Lung (tissue), 11 donors: ENCODE measurements at regions not wholly inside any gene's neighbourhood (a gene's known extent, or its start where the extent isn't known, plus 50 kb on each side); places are given as distances from the start of the nearest gene placed in this dataset.
A peak's percentile ranks its signal among the peaks of the same experiment; 100 is the strongest.

Experiments used
- ATAC-seq: fragments of 200-7000 bp; cut with Tn5 transposase; one replicate; pipeline ENCODE4 v1.9.1; 2020; ENCODE audit warnings: moderate number of reproducible peaks; ENCODE audit not compliant: insufficient read depth, low FRiP score
- DNase-seq, 3 donors: peaks; one replicate each; pipeline ENCODE4 v3.0.0-alpha.2; 2013 to 2017
- H3K27ac ChIP-seq, 2 donors: one replicate each; pipeline ENCODE4 v1.5.1; 2013; ENCODE audit warnings: mild to moderate bottlenecking in 2 of 2, moderate library complexity in 2 of 2, control low read depth in 1 of 2, inconsistent platforms in 1 of 2, low read depth in 1 of 2, low read length in 1 of 2
- H3K27me3 ChIP-seq, 3 donors: one replicate each; pipeline ENCODE4 v1.5.1; 2013; ENCODE audit warnings: low read length in 2 of 3; ENCODE audit not compliant: control insufficient read depth in 3 of 3, insufficient read depth in 3 of 3
- H3K36me3 ChIP-seq, 4 donors: one replicate each; pipeline ENCODE4 v1.5.1; 2013; ENCODE audit warnings: low read length in 4 of 4, mild to moderate bottlenecking in 1 of 4, moderate library complexity in 1 of 4; ENCODE audit not compliant: control insufficient read depth in 4 of 4, insufficient read depth in 4 of 4
- H3K4me1 ChIP-seq, 5 donors: one replicate each; pipeline ENCODE4 v1.5.1; 2013; ENCODE audit warnings: low read length in 5 of 5, mild to moderate bottlenecking in 2 of 5, moderate library complexity in 1 of 5; ENCODE audit not compliant: control insufficient read depth in 5 of 5, insufficient read depth in 5 of 5
- H3K4me3 ChIP-seq: one replicate; pipeline ENCODE4 v1.5.1; 2013; ENCODE audit warnings: mild to moderate bottlenecking, control low read depth, moderate library complexity
- H3K9ac ChIP-seq, 2 donors: one replicate each; pipeline ENCODE4 v1.5.1; 2013; ENCODE audit warnings: low read length in 2 of 2, control low read depth in 1 of 2; ENCODE audit not compliant: insufficient read depth in 1 of 2
- H3K9me3 ChIP-seq, 4 donors: one replicate each; pipeline ENCODE4 v1.5.1; 2013; ENCODE audit warnings: low read length in 3 of 4, mild to moderate bottlenecking in 1 of 4, moderate library complexity in 1 of 4; ENCODE audit not compliant: control insufficient read depth in 4 of 4, insufficient read depth in 3 of 4
- CTCF ChIP-seq: IDR thresholded peaks from 2 replicates; pipeline ENCODE4 v1.5.1; 2012; ENCODE audit warnings: mild to moderate bottlenecking; ENCODE audit errors: control extremely low read depth, extremely low read depth
- WGBS, 2 donors: extraction: QIAGEN DNeasy Blood & Tissue Kit; methylation state at CpG; one replicate each; pipeline ENCODE4 v1.1.7; 2013; 5-methylcytosine and 5-hydroxymethylcytosine counted together
- donor health status: control.
- donor health status: control.
- donor health status: Bipolar disorder and iron deficiency.
- donor health status: healthy.
- donor health status: DM: yes; HTN: yes; CAD: no.

- DNase-seq (no peak), ATAC-seq (no peak)
- H3K9ac ChIP-seq = no peak overlapping the region
- TF ChIP-seq CTCF = no peak
- no peak overlapping the region for H3K4me3 ChIP-seq
- H3K9me3 ChIP-seq = no peaks in the 10 kb centered on the region
- no peaks in the 10 kb centered on the region for H3K36me3 ChIP-seq
- H3K4me1 ChIP-seq = peaks cover 0 to 39% (median 16%) of the 10 kb centered on the region in 5 donors
- no peaks in the 10 kb centered on the region for H3K27me3 ChIP-seq
- 73 to 81% methylated on average over 5 of the region's 5 CpGs for WGBS, 2 donors
- peak overlapping the region in 1 of 2 donors; percentile 66 for H3K27ac ChIP-seq
These were observed 204.4 kb upstream of the NUDT4 start for GRCh38 chr12:93173178-93173957.

GRCh38 chr12:93174048-93174447, 203.7 kb upstream of the NUDT4 start:
- Histone ChIP-seq H3K4me1 (peaks cover 0 to 39% (median 16%) of the 10 kb centered on the region in 5 donors), H3K36me3 (no peaks in the 10 kb centered on the region), H3K9ac (no peak overlapping the region), H3K27me3 (no peaks in the 10 kb centered on the region), H3K27ac (peak overlapping the region in 1 of 2 donors; percentile 66), H3K4me3 (no peak overlapping the region), H3K9me3 (no peaks in the 10 kb centered on the region)
- no peak for TF ChIP-seq CTCF
- DNase-seq = peak in 2 of 3 donors; percentile 20 to 49
- no peak for ATAC-seq
- 48 to 78% methylated on average over 3 of the region's 3 CpGs for WGBS, 2 donors

GRCh38 chr12:93174473-93174872, 203.3 kb upstream of the NUDT4 start:
- WGBS, 2 donors = 70 to 89% methylated on average over 5 of the region's 5 CpGs
- H3K4me1 ChIP-seq = peaks cover 0 to 39% (median 16%) of the 10 kb centered on the region in 5 donors
- ATAC-seq = no peak
- no peak for DNase-seq
- H3K4me3 ChIP-seq = no peak overlapping the region
- peak overlapping the region in 1 of 2 donors; percentile 66 for H3K27ac ChIP-seq
- TF ChIP-seq CTCF = no peak
- H3K9me3 ChIP-seq = no peaks in the 10 kb centered on the region
- no peaks in the 10 kb centered on the region for H3K27me3 ChIP-seq
- no peaks in the 10 kb centered on the region for H3K36me3 ChIP-seq
- H3K9ac ChIP-seq = no peak overlapping the region
